MCF 10A (cell line): ENCODE measurements at regions not wholly inside any gene's neighbourhood (a gene's known extent, or its start where the extent isn't known, plus 50 kb on each side); places are given as distances from the start of the nearest gene placed in this dataset.

Experiments used
- BruUV-seq: library from RNA; stranded (reverse); fragments of 400-500 nt; replicated peaks from 2 replicates; lab custom pipeline; 2021; lab: Mats Ljungman, UMichigan
- CTCF ChIA-PET: fragments of 300-600 bp; sonication (Branson Sonifier 250); formaldehyde crosslinking; extraction: SDS; loops from one replicate; lab custom pipeline; 2021; ENCODE audit warnings: antibody characterized with exemption, inconsistent platforms; lab: Yijun Ruan, JAX
- POLR2A ChIA-PET: fragments of 300-600, 350-650 bp; sonication (Branson Sonifier 250); formaldehyde crosslinking; extraction: SDS; loops from one replicate; lab custom pipeline; 2020; ENCODE audit warnings: antibody characterized with exemption, inconsistent platforms; lab: Yijun Ruan, JAX
- DNase-seq: peaks from one replicate; pipeline ENCODE4 v3.0.0-alpha.2; 2018; ENCODE audit not compliant: unreplicated experiment
- H3K27ac Mint-ChIP-seq: one replicate; pipeline ENCODE4 v1.8.0; 2022; ENCODE audit warnings: mild to moderate bottlenecking, low read depth, mixed read lengths; ENCODE audit not compliant: unreplicated experiment
- H3K27me3 Mint-ChIP-seq: one replicate; pipeline ENCODE4 v1.8.0; 2022; ENCODE audit warnings: mixed read lengths; ENCODE audit not compliant: insufficient read depth, unreplicated experiment
- H3K36me3 Mint-ChIP-seq: one replicate; pipeline ENCODE4 v1.8.0; 2022; ENCODE audit warnings: mild to moderate bottlenecking, moderate library complexity, mixed read lengths; ENCODE audit not compliant: insufficient read depth, unreplicated experiment
- H3K4me1 Mint-ChIP-seq: one replicate; pipeline ENCODE4 v1.8.0; 2022; ENCODE audit warnings: mixed read lengths; ENCODE audit not compliant: insufficient read depth, unreplicated experiment
- H3K4me3 Mint-ChIP-seq: one replicate; pipeline ENCODE4 v1.8.0; 2022; ENCODE audit warnings: mild to moderate bottlenecking, moderate library complexity, mixed read lengths; ENCODE audit not compliant: unreplicated experiment
- H3K9me3 Mint-ChIP-seq: one replicate; pipeline ENCODE4 v1.8.0; 2022; ENCODE audit warnings: mixed read lengths; ENCODE audit not compliant: unreplicated experiment
- intact Hi-C: fragments of 100-400 bp; cut with micrococcal nuclease; formaldehyde crosslinking; loops from 2 replicates; pipeline ENCODE4 v1.14.1; 2022
- TF ChIP-seq, protein P1 (sequence below): fragments of 200-600 bp; IDR thresholded peaks from one replicate; pipeline ENCODE4 v1.8.0; 2022; ENCODE audit warnings: antibody characterized with exemption, mild to moderate bottlenecking; ENCODE audit not compliant: unreplicated experiment

DNA sequence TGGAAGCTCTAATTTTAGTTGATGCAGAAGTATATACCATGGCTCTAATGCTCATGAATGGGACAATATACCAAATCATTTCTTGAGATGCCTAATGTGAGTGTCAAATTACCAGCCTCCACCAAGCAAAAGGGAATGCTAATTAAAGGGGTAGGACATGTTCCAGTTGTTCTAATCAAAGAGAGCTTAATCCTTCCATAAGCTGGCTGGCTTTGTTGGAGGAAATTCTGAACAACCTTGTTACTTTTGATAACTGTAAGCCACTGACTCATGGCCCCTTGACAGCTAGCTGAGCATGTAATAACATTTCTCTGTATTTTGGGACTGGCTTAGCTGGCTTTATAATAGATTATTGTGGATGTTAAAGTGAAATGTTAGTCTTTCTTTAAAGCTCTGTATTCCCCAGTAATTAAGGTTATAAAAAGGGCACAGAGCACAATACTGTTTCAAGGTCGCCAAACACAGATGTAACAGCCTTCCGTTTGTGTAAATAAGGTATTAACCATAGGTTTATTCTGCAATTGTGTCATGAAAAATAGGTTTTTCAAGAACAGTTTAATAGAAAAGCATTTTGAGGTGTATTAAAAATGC lies 1194.0 kb downstream of the PCDH9 start:
- CTCF ChIA-PET: interaction anchor here (0.8 kb wide), 1 partner anchor 165 kb away, joined by 3 read pairs; no protein-coding TSS in a partner anchor
- intact Hi-C loops: no loop called here
- Mint-ChIP-seq H3K4me3 (no peak overlapping the region), H3K36me3 (no peaks in the 10 kb centered on the region), H3K4me1 (no peaks in the 10 kb centered on the region), H3K9me3 (no peaks in the 10 kb centered on the region), H3K27ac (no peak overlapping the region), H3K27me3 (no peaks in the 10 kb centered on the region)
- DNase-seq: no peak
- no TSS peak for BruUV-seq
- POLR2A ChIA-PET: no interaction called here
- TF ChIP-seq, protein P1, sequence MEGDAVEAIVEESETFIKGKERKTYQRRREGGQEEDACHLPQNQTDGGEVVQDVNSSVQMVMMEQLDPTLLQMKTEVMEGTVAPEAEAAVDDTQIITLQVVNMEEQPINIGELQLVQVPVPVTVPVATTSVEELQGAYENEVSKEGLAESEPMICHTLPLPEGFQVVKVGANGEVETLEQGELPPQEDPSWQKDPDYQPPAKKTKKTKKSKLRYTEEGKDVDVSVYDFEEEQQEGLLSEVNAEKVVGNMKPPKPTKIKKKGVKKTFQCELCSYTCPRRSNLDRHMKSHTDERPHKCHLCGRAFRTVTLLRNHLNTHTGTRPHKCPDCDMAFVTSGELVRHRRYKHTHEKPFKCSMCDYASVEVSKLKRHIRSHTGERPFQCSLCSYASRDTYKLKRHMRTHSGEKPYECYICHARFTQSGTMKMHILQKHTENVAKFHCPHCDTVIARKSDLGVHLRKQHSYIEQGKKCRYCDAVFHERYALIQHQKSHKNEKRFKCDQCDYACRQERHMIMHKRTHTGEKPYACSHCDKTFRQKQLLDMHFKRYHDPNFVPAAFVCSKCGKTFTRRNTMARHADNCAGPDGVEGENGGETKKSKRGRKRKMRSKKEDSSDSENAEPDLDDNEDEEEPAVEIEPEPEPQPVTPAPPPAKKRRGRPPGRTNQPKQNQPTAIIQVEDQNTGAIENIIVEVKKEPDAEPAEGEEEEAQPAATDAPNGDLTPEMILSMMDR: no peak

GRCh38 chr13:66033924-66034323 lies 1196.2 kb downstream of the PCDH9 start:
- TF ChIP-seq, protein P1: no peak
- ChIA-PET POLR2A (no interaction called here), CTCF (no interaction called here)
- Mint-ChIP-seq H3K27ac (no peak overlapping the region), H3K36me3 (no peaks in the 10 kb centered on the region), H3K4me3 (no peak overlapping the region), H3K27me3 (no peaks in the 10 kb centered on the region), H3K4me1 (no peaks in the 10 kb centered on the region), H3K9me3 (no peaks in the 10 kb centered on the region)
- no TSS peak for BruUV-seq
- intact Hi-C loops: no loop called here
- DNase-seq: no peak

DNA sequence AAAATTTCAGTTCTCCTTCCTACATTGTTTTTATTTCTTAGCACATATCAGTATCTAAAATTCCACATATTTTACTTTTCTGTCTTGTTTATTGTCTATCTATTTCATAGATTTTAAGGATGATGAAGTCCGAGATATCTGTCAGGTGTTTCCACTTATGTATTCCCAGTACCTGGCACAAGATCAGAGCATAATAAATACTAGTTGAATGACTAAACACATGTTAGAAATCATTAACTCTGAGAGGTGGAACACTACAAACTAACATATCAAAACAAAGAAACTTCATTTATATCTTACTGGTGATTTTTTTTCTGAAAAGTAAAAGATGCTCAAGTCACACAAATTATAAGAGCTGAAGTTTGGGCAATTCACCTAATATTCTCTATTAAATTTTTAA lies 1208.3 kb downstream of the PCDH9 start:
- Mint-ChIP-seq H3K27ac (no peak overlapping the region), H3K4me3 (no peak overlapping the region), H3K27me3 (no peaks in the 10 kb centered on the region), H3K4me1 (no peaks in the 10 kb centered on the region), H3K9me3 (no peaks in the 10 kb centered on the region), H3K36me3 (no peaks in the 10 kb centered on the region)
- intact Hi-C loops: no loop called here
- BruUV-seq: no TSS peak
- ChIA-PET CTCF (interaction anchor here (0.6 kb wide), 1 partner anchor 551 kb away, joined by 3 read pairs; no protein-coding TSS in a partner anchor), POLR2A (interaction anchor here (0.6 kb wide), 1 partner anchor 133 kb away, joined by 3 read pairs; no protein-coding TSS in a partner anchor)
- TF ChIP-seq, protein P1: no peak
- DNase-seq: no peak

GRCh38 chr13:66014771-66015170 lies 1215.4 kb downstream of the PCDH9 start:
- H3K36me3 Mint-ChIP-seq: no peaks in the 10 kb centered on the region
- TF ChIP-seq, protein P1: no peak
- H3K27ac Mint-ChIP-seq: no peak overlapping the region
- DNase-seq: no peak
- no peak overlapping the region for H3K4me3 Mint-ChIP-seq
- ChIA-PET POLR2A (no interaction called here), CTCF (no interaction called here)
- intact Hi-C loops: no loop called here
- no TSS peak for BruUV-seq
- no peaks in the 10 kb centered on the region for H3K4me1 Mint-ChIP-seq
- no peaks in the 10 kb centered on the region for H3K9me3 Mint-ChIP-seq
- H3K27me3 Mint-ChIP-seq: no peaks in the 10 kb centered on the region
